Activated T-cell treated with anti-CD3 and anti-CD28 coated beads, Interleukin-2, amount 50 U/mL, for 72 hours (primary cell): ENCODE measurements at regions not wholly inside any gene's neighbourhood (a gene's known extent, or its start where the extent isn't known, plus 50 kb on each side); places are given as distances from the start of the nearest gene placed in this dataset.

Source experiments
- ATAC-seq, 2 donors: fragments of 150-1000 bp; cut with Tn5 transposase; replicated peaks in 1 of 2; 2 replicates each; pipeline ENCODE4 v1.10.0; 2021; ENCODE audit warnings: moderate library complexity in 2 of 2, mild to moderate bottlenecking in 1 of 2
- DNase-seq, 2 donors: peaks; one replicate each; pipeline ENCODE4 v3.0.0; 2021 to 2022; ENCODE audit warnings: mixed read lengths in 1 of 2
- H3K27ac Mint-ChIP-seq: one replicate; pipeline ENCODE4 v1.8.0; 2022; ENCODE audit warnings: mild to moderate bottlenecking, moderate library complexity, mixed read lengths
- H3K27me3 Mint-ChIP-seq: one replicate; pipeline ENCODE4 v1.8.0; 2022; ENCODE audit warnings: low read depth, mixed read lengths
- H3K36me3 Mint-ChIP-seq, 2 donors: one replicate each; pipeline ENCODE4 v1.8.0; 2022; ENCODE audit warnings: mixed read lengths in 2 of 2, mild to moderate bottlenecking in 1 of 2; ENCODE audit not compliant: insufficient read depth in 2 of 2
- H3K4me1 Mint-ChIP-seq: one replicate; pipeline ENCODE4 v1.8.0; 2022; ENCODE audit warnings: low read depth, mixed read lengths
- H3K4me3 Mint-ChIP-seq, 2 donors: one replicate each; pipeline ENCODE4 v1.8.0; 2022; ENCODE audit warnings: mild to moderate bottlenecking in 2 of 2, mixed read lengths in 2 of 2, moderate library complexity in 2 of 2
- H3K9me3 Mint-ChIP-seq, 2 donors: one replicate each; pipeline ENCODE4 v1.8.0; 2022; ENCODE audit warnings: mixed read lengths in 2 of 2

DNA sequence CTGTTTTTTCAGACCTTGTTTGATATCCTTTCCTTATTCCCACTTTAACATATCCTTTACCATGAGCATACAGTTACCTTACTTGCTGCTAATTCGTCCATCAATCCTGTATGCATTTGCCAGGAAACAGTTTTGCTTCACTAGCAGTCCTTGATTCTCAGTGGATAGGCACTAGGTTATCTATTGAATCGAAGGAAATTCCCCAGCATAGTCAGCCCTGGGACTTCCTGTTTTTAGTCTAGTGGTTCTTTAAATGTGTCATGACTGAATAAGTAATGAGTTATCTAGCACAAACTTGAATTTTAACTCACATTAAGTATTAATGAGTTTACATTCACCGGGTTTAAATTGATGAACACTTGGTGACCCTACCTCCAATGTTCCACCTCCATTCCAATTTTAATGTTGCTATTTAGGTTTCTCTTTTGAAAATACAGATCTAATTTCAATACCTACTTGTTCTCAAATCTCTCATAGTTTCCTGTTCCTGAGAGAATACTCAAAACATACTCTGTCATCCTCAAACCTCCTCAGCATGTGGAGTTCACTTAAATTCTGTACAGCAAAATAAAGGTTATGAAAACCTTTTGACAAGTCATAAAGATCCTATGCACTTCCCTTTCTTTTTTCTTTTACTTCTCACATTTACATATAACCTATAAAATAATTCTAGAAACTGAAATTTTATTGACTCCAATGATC, 1375.1 kb upstream of the TENM4 start:
- Mint-ChIP-seq H3K4me3 (no peak overlapping the region), H3K36me3 (no peaks in the 10 kb centered on the region), H3K27ac (no peak overlapping the region), H3K9me3 (peaks cover 3 to 6% of the 10 kb centered on the region in 2 donors), H3K27me3 (no peaks in the 10 kb centered on the region), H3K4me1 (no peaks in the 10 kb centered on the region)
- ATAC-seq (no peak), DNase-seq (no peak)

DNA sequence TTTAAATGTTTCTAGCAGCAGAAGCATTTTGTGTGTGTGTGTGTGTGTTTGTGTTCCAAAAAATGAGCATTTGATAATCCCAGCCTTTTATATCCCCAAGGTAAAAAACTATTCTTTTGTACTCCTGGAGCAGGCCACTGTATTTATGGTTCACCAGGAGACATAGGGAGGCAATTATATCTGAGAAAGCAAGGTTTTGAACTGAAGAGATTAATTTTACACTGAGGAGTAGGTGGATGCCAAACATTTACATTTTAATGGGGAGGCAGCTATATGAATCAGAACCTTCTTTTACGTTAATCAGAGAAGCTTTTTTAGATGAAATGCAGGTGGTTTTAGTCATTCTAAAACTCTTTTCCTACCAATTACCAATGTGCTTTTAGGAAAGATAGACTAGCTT, 1374.0 kb upstream of the TENM4 start:
- DNase-seq (no peak), ATAC-seq (no peak)
- Mint-ChIP-seq H3K4me1 (no peaks in the 10 kb centered on the region), H3K27ac (no peak overlapping the region), H3K9me3 (peaks cover 3 to 6% of the 10 kb centered on the region in 2 donors), H3K36me3 (no peaks in the 10 kb centered on the region), H3K4me3 (no peak overlapping the region), H3K27me3 (no peaks in the 10 kb centered on the region)

DNA sequence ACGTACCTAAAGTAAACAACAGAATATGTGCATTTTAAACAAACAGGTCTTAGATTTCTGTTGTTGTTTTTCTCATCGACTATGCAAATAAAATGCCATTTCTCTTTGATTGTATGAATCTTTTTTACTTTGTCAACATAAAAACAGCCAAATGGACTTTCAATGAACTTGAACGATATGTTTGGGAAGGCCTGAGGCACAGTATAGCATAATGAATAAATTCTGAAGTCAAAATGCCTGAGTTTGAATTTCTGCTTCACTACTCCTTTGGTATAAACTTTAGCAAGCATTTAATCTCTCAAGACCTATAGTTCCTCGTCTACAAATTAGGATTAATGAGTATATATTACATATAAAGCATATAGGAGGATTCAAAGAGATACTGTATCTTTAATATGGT, 1369.9 kb upstream of the TENM4 start:
- Mint-ChIP-seq H3K9me3 (peaks cover 0 to 3% of the 10 kb centered on the region in 2 donors), H3K36me3 (no peaks in the 10 kb centered on the region), H3K4me1 (no peaks in the 10 kb centered on the region), H3K27ac (no peak overlapping the region), H3K27me3 (no peaks in the 10 kb centered on the region), H3K4me3 (no peak overlapping the region)
- DNase-seq = no peak
- ATAC-seq = no peak

- Mint-ChIP-seq H3K27ac (no peak overlapping the region), H3K9me3 (peaks cover 15 to 16% of the 10 kb centered on the region in 2 donors), H3K27me3 (no peaks in the 10 kb centered on the region), H3K36me3 (peaks cover 2 to 4% of the 10 kb centered on the region in 2 donors), H3K4me3 (no peak overlapping the region), H3K4me1 (no peaks in the 10 kb centered on the region)
- ATAC-seq = no peak
- no peak for DNase-seq
These were observed 1357.3 kb upstream of the TENM4 start for GRCh38 chr11:80798174-80798573.

DNA sequence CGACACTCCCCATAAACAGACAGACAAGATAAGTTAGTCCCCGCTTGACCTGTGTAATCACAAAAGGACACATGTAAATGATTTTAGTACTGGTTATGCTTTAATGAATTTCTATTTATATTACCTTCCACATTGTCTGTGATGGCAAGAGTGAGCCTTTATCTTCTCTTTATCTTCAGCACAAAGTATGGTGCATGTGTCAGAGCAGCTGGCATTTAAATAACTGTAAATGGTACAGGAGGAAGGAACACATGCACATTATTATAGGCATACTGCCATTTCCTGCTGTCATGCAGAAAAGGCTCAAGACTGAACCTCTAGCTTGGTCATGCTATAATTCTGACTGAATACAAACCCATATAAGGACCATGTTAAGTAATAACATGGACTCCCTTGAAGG, 1342.7 kb upstream of the TENM4 start:
- H3K4me1 Mint-ChIP-seq = no peaks in the 10 kb centered on the region
- DNase-seq (no peak), ATAC-seq (no peak)
- peaks cover 9 to 19% of the 10 kb centered on the region in 2 donors for H3K9me3 Mint-ChIP-seq
- H3K4me3 Mint-ChIP-seq = no peak overlapping the region
- H3K27me3 Mint-ChIP-seq = no peaks in the 10 kb centered on the region
- no peak overlapping the region for H3K27ac Mint-ChIP-seq
- H3K36me3 Mint-ChIP-seq = peaks cover 0 to 1% of the 10 kb centered on the region in 2 donors

GRCh38 chr11:80782135-80782885, 1341.5 kb upstream of the TENM4 start:
- no peak for ATAC-seq
- no peaks in the 10 kb centered on the region for H3K4me1 Mint-ChIP-seq
- peaks cover 9 to 18% of the 10 kb centered on the region in 2 donors for H3K9me3 Mint-ChIP-seq
- H3K27ac Mint-ChIP-seq = no peak overlapping the region
- H3K27me3 Mint-ChIP-seq = no peaks in the 10 kb centered on the region
- H3K4me3 Mint-ChIP-seq = no peak overlapping the region
- DNase-seq = no peak
- H3K36me3 Mint-ChIP-seq = peaks cover 0 to 1% of the 10 kb centered on the region in 2 donors

DNA sequence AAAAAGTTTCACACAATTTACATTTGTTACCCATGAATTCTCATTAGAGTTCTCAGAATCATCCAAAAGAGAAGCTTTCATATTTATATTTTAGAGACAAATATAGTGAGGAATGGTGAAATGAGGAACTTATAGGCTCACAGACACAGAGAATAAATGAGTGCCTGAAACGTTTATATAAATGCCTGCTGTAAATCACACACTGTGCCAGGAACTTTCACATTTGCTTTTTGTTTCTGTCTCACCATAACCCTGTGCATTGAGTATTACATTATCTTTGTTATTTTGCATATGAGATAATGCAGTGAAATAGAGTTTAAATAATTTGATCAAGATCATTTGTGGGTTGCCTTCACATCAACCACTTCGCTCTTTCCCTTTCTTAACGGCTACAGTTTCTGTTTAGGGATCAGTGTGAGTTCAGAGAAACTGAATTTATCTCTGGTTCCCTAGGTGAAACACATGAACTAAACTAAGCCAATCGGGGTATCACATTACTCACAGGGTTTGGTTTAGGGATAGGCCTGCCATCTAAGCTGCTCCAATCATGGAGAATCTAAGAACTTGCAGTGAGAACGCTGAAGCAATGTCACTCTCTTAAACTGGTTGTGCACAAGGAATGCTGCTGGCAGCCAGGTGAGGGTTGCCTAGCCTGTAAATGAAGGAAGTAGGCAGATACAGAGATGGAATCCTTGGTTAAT, 1339.2 kb upstream of the TENM4 start:
- Mint-ChIP-seq H3K4me3 (no peak overlapping the region), H3K4me1 (no peaks in the 10 kb centered on the region), H3K27ac (no peak overlapping the region), H3K27me3 (no peaks in the 10 kb centered on the region), H3K9me3 (peaks cover 7 to 17% of the 10 kb centered on the region in 2 donors), H3K36me3 (peaks cover 1 to 2% of the 10 kb centered on the region in 2 donors)
- ATAC-seq = no peak
- no peak for DNase-seq

GRCh38 chr11:80778941-80779340, 1338.1 kb upstream of the TENM4 start:
- DNase-seq = no peak
- no peaks in the 10 kb centered on the region for H3K4me1 Mint-ChIP-seq
- no peaks in the 10 kb centered on the region for H3K27me3 Mint-ChIP-seq
- no peak overlapping the region for H3K4me3 Mint-ChIP-seq
- no peak overlapping the region for H3K27ac Mint-ChIP-seq
- peaks cover 1 to 2% of the 10 kb centered on the region in 2 donors for H3K36me3 Mint-ChIP-seq
- peaks cover 7 to 17% of the 10 kb centered on the region in 2 donors for H3K9me3 Mint-ChIP-seq
- ATAC-seq = no peak

DNA sequence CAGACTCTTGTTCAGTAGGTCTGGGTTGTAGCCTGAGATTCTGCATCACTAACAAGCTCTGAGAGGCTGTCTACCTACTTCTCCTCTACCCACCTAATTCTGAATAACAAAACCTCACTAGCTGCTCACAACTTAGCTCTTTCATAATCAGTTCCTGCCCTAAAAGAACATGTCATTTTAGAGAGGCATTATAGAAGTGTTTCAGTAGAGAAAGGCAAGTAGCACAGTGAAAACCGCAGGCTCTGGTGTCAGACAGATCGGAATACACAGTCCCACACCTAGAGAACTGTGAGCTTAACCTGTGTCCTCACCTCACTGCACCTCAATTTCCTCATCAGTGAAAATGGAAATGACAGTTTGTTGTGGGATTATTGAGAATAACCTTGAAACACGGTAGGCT, 1337.6 kb upstream of the TENM4 start:
- Mint-ChIP-seq H3K27ac (no peak overlapping the region), H3K4me1 (no peaks in the 10 kb centered on the region), H3K36me3 (peaks cover 1 to 2% of the 10 kb centered on the region in 2 donors), H3K4me3 (no peak overlapping the region), H3K27me3 (no peaks in the 10 kb centered on the region), H3K9me3 (peaks cover 4 to 16% of the 10 kb centered on the region in 2 donors)
- no peak for DNase-seq
- ATAC-seq = no peak

GRCh38 chr11:80773919-80774318, 1333.1 kb upstream of the TENM4 start:
- Mint-ChIP-seq H3K4me3 (no peak overlapping the region), H3K4me1 (no peaks in the 10 kb centered on the region), H3K27me3 (no peaks in the 10 kb centered on the region), H3K27ac (no peak overlapping the region), H3K9me3 (peaks cover 10 to 23% of the 10 kb centered on the region in 2 donors), H3K36me3 (peaks cover 0 to 4% of the 10 kb centered on the region in 2 donors)
- ATAC-seq (no peak), DNase-seq (no peak)

DNA sequence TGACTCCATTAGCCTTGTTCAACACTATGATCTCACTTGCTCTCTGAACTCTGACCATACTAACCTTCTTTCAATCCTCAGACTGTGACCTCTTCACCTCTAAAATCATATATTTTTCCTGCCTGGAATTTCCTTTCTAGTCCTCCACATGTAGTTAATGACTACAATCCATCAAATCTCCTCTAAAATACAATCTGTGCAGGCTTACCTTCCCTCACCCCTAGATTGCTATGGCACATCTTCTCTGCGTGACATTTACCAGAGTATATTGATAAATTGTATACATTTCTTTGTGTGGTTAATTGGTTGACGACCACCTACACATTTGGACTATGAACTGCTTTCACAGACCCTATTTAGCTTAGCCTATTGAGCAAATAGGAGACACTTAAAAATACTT, 1330.2 kb upstream of the TENM4 start:
- H3K27ac Mint-ChIP-seq = no peak overlapping the region

GRCh38 chr11:80758787-80759186, 1318.0 kb upstream of the TENM4 start:
- Mint-ChIP-seq H3K4me3 (no peak overlapping the region), H3K27ac (no peak overlapping the region), H3K4me1 (no peaks in the 10 kb centered on the region), H3K36me3 (no peaks in the 10 kb centered on the region), H3K9me3 (peaks cover 6 to 9% of the 10 kb centered on the region in 2 donors), H3K27me3 (no peaks in the 10 kb centered on the region)
- no peak for DNase-seq
- ATAC-seq = no peak

More for the DNA sequence above, 1330.2 kb upstream of the TENM4 start:
- H3K27me3 Mint-ChIP-seq = no peaks in the 10 kb centered on the region
- H3K36me3 Mint-ChIP-seq = peaks cover 0 to 4% of the 10 kb centered on the region in 2 donors
- H3K4me1 Mint-ChIP-seq = no peaks in the 10 kb centered on the region
- DNase-seq (no peak), ATAC-seq (no peak)
- H3K9me3 Mint-ChIP-seq = peaks cover 10 to 17% of the 10 kb centered on the region in 2 donors
- H3K4me3 Mint-ChIP-seq = no peak overlapping the region

DNA sequence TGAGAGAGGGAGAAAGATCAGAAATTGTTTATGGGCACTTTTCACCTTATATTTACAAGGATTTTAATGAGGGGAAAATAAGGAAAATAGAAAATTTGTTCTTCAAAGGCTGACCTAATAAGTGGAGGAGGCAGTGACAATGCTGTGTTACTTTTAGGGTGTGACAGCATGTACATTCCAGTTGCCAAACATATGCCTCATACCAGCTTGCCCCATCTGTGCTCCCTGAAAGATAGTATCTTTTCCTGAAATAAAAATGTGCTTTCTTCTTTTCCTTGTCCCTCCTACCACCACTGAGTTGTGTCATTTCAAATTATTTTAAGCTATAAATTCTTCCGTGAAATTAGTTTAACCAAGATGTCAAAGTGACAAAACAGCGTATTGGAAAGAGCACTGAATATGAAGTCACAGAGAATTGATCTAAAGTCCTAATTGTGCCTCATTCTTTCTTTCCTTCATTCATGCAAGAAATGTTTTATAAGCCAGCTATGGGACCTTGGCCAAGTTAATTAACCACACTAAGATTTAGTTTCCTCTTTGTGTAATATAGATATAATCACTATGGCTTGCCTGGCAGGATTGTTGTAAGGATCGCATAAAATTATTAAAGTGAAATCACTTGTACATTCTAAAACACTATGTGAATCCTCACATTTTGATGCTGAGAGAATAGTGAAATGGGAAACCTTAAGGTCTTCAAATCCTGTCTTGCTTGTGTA, 1307.5 kb upstream of the TENM4 start:
- ATAC-seq (no peak), DNase-seq (no peak)
- Mint-ChIP-seq H3K4me3 (no peak overlapping the region), H3K9me3 (peaks cover 6 to 8% of the 10 kb centered on the region in 2 donors), H3K36me3 (no peaks in the 10 kb centered on the region), H3K27ac (no peak overlapping the region), H3K27me3 (no peaks in the 10 kb centered on the region), H3K4me1 (no peaks in the 10 kb centered on the region)
